Left hindlimb (tissue), 1 donor: ENCODE measurements at regions not wholly inside any gene's neighbourhood (a gene's known extent, or its start where the extent isn't known, plus 50 kb on each side); places are given as distances from the start of the nearest gene placed in this dataset.

ENCODE experiments used
- DNase-seq: peaks from one replicate; pipeline ENCODE4 v3.0.0-alpha.2; 2018

- DNase-seq, result no peak
Measured at GRCh38 chr4:62292911-62293310, 1092.8 kb downstream of the ADGRL3 start.

GRCh38 chr4:62288808-62289541 is 1088.8 kb downstream of the ADGRL3 start:
- DNase-seq, result no peak

- no peak for DNase-seq
Measured at GRCh38 chr4:62285026-62285425, 1084.9 kb downstream of the ADGRL3 start.

- DNase-seq, result no peak
Measured at GRCh38 chr4:62279689-62280088, 1079.6 kb downstream of the ADGRL3 start.

GRCh38 chr4:62275470-62275869 is 1075.3 kb downstream of the ADGRL3 start:
- no peak for DNase-seq

GRCh38 chr4:62274782-62275181 is 1074.7 kb downstream of the ADGRL3 start:
- no peak for DNase-seq

- DNase-seq, result no peak
Measured at GRCh38 chr4:62271107-62271506, 1071.0 kb downstream of the ADGRL3 start.

GRCh38 chr4:62269918-62270317 is 1069.8 kb downstream of the ADGRL3 start:
- no peak for DNase-seq

- no peak for DNase-seq
Measured at GRCh38 chr4:62263454-62263853, 1063.3 kb downstream of the ADGRL3 start.

GRCh38 chr4:62262676-62263075 is 1062.5 kb downstream of the ADGRL3 start:
- DNase-seq, result no peak

- DNase-seq, result no peak
Measured at GRCh38 chr4:62260254-62260653, 1060.1 kb downstream of the ADGRL3 start.

GRCh38 chr4:62256479-62256878 is 1056.4 kb downstream of the ADGRL3 start:
- DNase-seq, result no peak

GRCh38 chr4:62252728-62253127 is 1052.6 kb downstream of the ADGRL3 start:
- DNase-seq, result no peak

- no peak for DNase-seq
Measured at GRCh38 chr4:62250100-62250499, 1050.0 kb downstream of the ADGRL3 start.

GRCh38 chr4:62243895-62244294 is 1043.8 kb downstream of the ADGRL3 start:
- DNase-seq, result no peak

- DNase-seq, result no peak
Measured at GRCh38 chr4:62235911-62236310, 1035.8 kb downstream of the ADGRL3 start.

GRCh38 chr4:62232814-62233213 is 1032.7 kb downstream of the ADGRL3 start:
- DNase-seq, result no peak

GRCh38 chr4:62231994-62232393 is 1031.9 kb downstream of the ADGRL3 start:
- DNase-seq, result no peak

GRCh38 chr4:62226082-62226481 is 1026.0 kb downstream of the ADGRL3 start:
- DNase-seq, result no peak

- DNase-seq, result no peak
Measured at GRCh38 chr4:62222121-62222520, 1022.0 kb downstream of the ADGRL3 start.

GRCh38 chr4:62210486-62210885 is 1010.4 kb downstream of the ADGRL3 start:
- no peak for DNase-seq

- DNase-seq, result no peak
Measured at GRCh38 chr4:62209757-62210485, 1009.8 kb downstream of the ADGRL3 start.

GRCh38 chr4:62208921-62209320 is 1008.8 kb downstream of the ADGRL3 start:
- DNase-seq, result no peak

- DNase-seq, result no peak
Measured at GRCh38 chr4:62204136-62204535, 1004.0 kb downstream of the ADGRL3 start.
